ENCODE measurements at regions not wholly inside any gene's neighbourhood (a gene's known extent, or its start where the extent isn't known, plus 50 kb on each side); places are given as distances from the start of the nearest gene placed in this dataset.

- POLR2A ChIA-PET = no interaction called here
- Histone ChIP-seq H3K4me3 (replicated peaks in 1 of 2; ENCODE audit: low read depth in 1 of 2, low read length in 2 of 2) (no peak overlapping the region), H3K79me2 (ENCODE audit: insufficient read depth, low read length) (no peaks in the 10 kb centered on the region), H3K36me3 (ENCODE audit: control insufficient read depth in 1 of 2, insufficient read depth in 2 of 2, low read length in 2 of 2) (no peaks in the 10 kb centered on the region), H2AFZ (ENCODE audit: low read depth, low read length, poor library complexity, severe bottlenecking) (no peak overlapping the region), H3K27me3 (ENCODE audit: insufficient read depth, low read length) (no peaks in the 10 kb centered on the region), H4K20me1 (ENCODE audit: insufficient read depth) (no peaks in the 10 kb centered on the region), H3K9me2 (ENCODE audit: insufficient read depth) (no peaks in the 10 kb centered on the region), H3K4me1 (ENCODE audit: control insufficient read depth in 1 of 2, insufficient read depth in 2 of 2, low read length in 2 of 2) (no peaks in the 10 kb centered on the region), H3K9me3 (ENCODE audit: control insufficient read depth in 1 of 2, insufficient read depth in 1 of 2, low read depth in 1 of 2, low read length in 2 of 2) (no peaks in the 10 kb centered on the region), H3K9ac (ENCODE audit: low read length) (no peak overlapping the region), H3K27ac (ENCODE audit: low read depth, low read length) (no peak overlapping the region), H3K4me2 (ENCODE audit: low read length) (no peak overlapping the region)
- no TSS peak for BruUV-seq (replicated peaks)
- intact Hi-C loops (cut with micrococcal nuclease) = no loop called here
- ATAC-seq = no peak
- CTCF ChIA-PET = no interaction called here
- TF ChIP-seq, protein P1, sequence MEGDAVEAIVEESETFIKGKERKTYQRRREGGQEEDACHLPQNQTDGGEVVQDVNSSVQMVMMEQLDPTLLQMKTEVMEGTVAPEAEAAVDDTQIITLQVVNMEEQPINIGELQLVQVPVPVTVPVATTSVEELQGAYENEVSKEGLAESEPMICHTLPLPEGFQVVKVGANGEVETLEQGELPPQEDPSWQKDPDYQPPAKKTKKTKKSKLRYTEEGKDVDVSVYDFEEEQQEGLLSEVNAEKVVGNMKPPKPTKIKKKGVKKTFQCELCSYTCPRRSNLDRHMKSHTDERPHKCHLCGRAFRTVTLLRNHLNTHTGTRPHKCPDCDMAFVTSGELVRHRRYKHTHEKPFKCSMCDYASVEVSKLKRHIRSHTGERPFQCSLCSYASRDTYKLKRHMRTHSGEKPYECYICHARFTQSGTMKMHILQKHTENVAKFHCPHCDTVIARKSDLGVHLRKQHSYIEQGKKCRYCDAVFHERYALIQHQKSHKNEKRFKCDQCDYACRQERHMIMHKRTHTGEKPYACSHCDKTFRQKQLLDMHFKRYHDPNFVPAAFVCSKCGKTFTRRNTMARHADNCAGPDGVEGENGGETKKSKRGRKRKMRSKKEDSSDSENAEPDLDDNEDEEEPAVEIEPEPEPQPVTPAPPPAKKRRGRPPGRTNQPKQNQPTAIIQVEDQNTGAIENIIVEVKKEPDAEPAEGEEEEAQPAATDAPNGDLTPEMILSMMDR (IDR thresholded peaks at IDR 0.05 in 2 of 3, conservative IDR thresholded peaks at IDR 0.05 in 1 of 3; ENCODE audit: borderline replicate concordance in 1 of 3, insufficient read depth in 1 of 3, low read depth in 2 of 3, low read length in 2 of 3) = no peak
- TF ChIP-seq YY1 (IDR thresholded peaks at IDR 0.05; ENCODE audit: extremely low read depth, insufficient replicate concordance, low read depth, low read length) (no peak), SIN3A (IDR thresholded peaks at IDR 0.05; ENCODE audit: low read depth) (no peak), ZFX (IDR thresholded peaks at IDR 0.05) (no peak), CEBPB (IDR thresholded peaks at IDR 0.05; ENCODE audit: low read depth) (no peak), EZH2 (IDR thresholded peaks at IDR 0.05) (no peak), FOSL1 (IDR thresholded peaks at IDR 0.05; ENCODE audit: low read depth) (no peak), RAD21 (IDR thresholded peaks at IDR 0.05; ENCODE audit: low read depth) (no peak)
- TF ChIP-seq, protein P2, sequence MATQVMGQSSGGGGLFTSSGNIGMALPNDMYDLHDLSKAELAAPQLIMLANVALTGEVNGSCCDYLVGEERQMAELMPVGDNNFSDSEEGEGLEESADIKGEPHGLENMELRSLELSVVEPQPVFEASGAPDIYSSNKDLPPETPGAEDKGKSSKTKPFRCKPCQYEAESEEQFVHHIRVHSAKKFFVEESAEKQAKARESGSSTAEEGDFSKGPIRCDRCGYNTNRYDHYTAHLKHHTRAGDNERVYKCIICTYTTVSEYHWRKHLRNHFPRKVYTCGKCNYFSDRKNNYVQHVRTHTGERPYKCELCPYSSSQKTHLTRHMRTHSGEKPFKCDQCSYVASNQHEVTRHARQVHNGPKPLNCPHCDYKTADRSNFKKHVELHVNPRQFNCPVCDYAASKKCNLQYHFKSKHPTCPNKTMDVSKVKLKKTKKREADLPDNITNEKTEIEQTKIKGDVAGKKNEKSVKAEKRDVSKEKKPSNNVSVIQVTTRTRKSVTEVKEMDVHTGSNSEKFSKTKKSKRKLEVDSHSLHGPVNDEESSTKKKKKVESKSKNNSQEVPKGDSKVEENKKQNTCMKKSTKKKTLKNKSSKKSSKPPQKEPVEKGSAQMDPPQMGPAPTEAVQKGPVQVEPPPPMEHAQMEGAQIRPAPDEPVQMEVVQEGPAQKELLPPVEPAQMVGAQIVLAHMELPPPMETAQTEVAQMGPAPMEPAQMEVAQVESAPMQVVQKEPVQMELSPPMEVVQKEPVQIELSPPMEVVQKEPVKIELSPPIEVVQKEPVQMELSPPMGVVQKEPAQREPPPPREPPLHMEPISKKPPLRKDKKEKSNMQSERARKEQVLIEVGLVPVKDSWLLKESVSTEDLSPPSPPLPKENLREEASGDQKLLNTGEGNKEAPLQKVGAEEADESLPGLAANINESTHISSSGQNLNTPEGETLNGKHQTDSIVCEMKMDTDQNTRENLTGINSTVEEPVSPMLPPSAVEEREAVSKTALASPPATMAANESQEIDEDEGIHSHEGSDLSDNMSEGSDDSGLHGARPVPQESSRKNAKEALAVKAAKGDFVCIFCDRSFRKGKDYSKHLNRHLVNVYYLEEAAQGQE (IDR thresholded peaks at IDR 0.05; ENCODE audit: low read depth) = no peak
- RAD21 ChIA-PET (ENCODE audit: low non-redundant PET in 1 of 2, low total read pairs in 2 of 2, uncharacterized antibody in 2 of 2, unreplicated experiment in 2 of 2) = no interaction called here
- DNase-seq (ENCODE audit: low read depth, low spot score) = no peak
Measured at GRCh38 chr16:27600381-27600780, 50.4 kb downstream of the KATNIP start.
